DOHH2 (cell line): ENCODE measurements at regions not wholly inside any gene's neighbourhood (a gene's known extent, or its start where the extent isn't known, plus 50 kb on each side); places are given as distances from the start of the nearest gene placed in this dataset.

ENCODE experiments used
- H3F3A ChIP-seq: fragments of 200-600 bp; sonication (generic), shearing (Covaris generic); 2 replicates; pipeline ENCODE4 v1.6.0; 2016; ENCODE audit warnings: antibody characterized with exemption, mild to moderate bottlenecking; ENCODE audit not compliant: control insufficient read depth, insufficient read depth
- H3K27ac ChIP-seq: fragments of 200-600 bp; sonication (generic); 2 replicates; pipeline ENCODE4 v1.5.1; 2014; ENCODE audit warnings: low read depth, mild to moderate bottlenecking, low read length, moderate library complexity
- H3K27me3 ChIP-seq: fragments of 200-600 bp; sonication (generic); 2 replicates; pipeline ENCODE4 v1.6.1; 2014; ENCODE audit warnings: mild to moderate bottlenecking, low read length, mixed read lengths; ENCODE audit not compliant: control insufficient read depth
- H3K36me3 ChIP-seq: fragments of 200-600 bp; sonication (generic); 2 replicates; pipeline ENCODE4 v1.6.1; 2014; ENCODE audit warnings: mild to moderate bottlenecking, low read length, moderate library complexity, mixed read lengths; ENCODE audit not compliant: control insufficient read depth
- H3K4me1 ChIP-seq: fragments of 200-600 bp; sonication (generic); 2 replicates; pipeline ENCODE4 v1.6.1; 2014; ENCODE audit warnings: mild to moderate bottlenecking, low read length, mixed read lengths; ENCODE audit not compliant: control insufficient read depth
- H3K4me2 ChIP-seq: fragments of 200-600 bp; sonication (generic); 2 replicates; pipeline ENCODE4 v1.6.0; 2014; ENCODE audit warnings: mild to moderate bottlenecking, low read length, moderate library complexity
- H3K4me3 ChIP-seq: fragments of 200-600 bp; sonication (generic); 2 replicates; pipeline ENCODE4 v1.5.1; 2014; ENCODE audit warnings: mild to moderate bottlenecking, low read length, mixed read lengths
- H3K79me2 ChIP-seq: fragments of 200-600 bp; sonication (generic); 2 replicates; pipeline ENCODE4 v1.6.1; 2014; ENCODE audit warnings: mild to moderate bottlenecking, low read length, mixed read lengths; ENCODE audit not compliant: control insufficient read depth
- H3K9me2 ChIP-seq: fragments of 200-600 bp; sonication (generic); replicated peaks from 2 replicates; pipeline ENCODE4 v1.6.1; 2014; ENCODE audit warnings: mild to moderate bottlenecking, low read length, mixed read lengths; ENCODE audit not compliant: control insufficient read depth
- H3K9me3 ChIP-seq: fragments of 200-600 bp; sonication (generic); 2 replicates; pipeline ENCODE4 v1.6.1; 2014; ENCODE audit warnings: antibody characterized with exemption, low read length, mixed read lengths; ENCODE audit not compliant: control insufficient read depth, insufficient read depth
- H4K20me1 ChIP-seq: fragments of 200-600 bp; sonication (generic); 2 replicates; pipeline ENCODE4 v1.6.0; 2014; ENCODE audit warnings: low read depth, mild to moderate bottlenecking, antibody characterized with exemption, low read length, moderate library complexity; ENCODE audit not compliant: control insufficient read depth, insufficient read depth
- EZH2phosphoT487 ChIP-seq: fragments of 200-600 bp; sonication (generic); IDR thresholded peaks from 2 replicates; pipeline ENCODE4 v1.6.1; 2017; ENCODE audit warnings: borderline replicate concordance, mild to moderate bottlenecking, antibody characterized with exemption, low read length, moderate library complexity, mixed read lengths
- TF ChIP-seq, protein P1 (sequence below): fragments of 200-600 bp; sonication (generic); IDR thresholded peaks from one replicate; pipeline ENCODE4 v1.5.1; 2014; ENCODE audit warnings: antibody characterized with exemption, mild to moderate bottlenecking, low read depth, low read length; ENCODE audit not compliant: poor library complexity, severe bottlenecking

DNA sequence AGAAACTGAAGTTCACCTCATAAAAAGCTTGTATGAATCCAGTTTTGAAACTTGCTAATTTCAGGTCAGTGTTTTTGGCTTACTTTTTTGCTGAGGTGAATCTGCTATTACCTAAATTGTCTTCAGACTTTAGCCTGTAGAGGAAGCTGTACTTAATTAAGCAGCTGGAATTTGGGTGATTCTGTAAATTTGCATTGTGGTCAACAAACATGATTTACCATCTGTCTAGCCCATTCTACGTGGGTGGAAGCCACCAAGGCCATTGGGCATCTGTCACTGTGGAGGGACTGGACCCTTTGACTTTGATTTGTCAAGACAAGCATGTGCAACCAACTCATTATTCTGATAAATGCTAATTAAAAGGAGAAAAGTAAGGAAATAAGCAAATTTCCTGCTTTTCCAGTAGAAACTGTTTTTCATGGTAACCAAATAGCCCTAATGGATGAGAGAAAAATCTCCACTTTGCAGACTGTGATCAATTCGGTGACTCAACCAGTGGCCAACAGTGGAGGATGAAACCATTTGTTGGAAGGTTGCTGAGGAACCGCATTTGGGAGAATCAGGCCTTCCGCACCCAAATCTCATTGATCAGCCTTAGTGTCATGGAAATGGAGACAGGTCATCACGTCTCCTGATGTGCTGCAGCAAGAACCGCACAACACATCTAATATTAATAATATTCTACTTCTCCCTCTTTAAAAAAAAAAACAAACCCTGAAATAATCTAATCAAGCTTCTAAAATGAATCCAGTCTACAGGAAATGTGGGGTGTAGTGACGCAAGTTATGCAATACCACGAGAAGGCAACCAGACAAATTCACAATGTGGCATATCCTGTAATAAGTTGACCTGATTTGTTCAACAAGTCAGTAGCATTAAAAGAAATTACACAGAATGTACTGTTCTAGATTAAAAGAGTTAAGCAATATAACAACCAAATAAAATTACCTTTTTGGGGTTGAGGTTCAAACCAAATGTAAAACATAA, 54.3 kb downstream of the GARRE1 start:
- H3K4me1 ChIP-seq, result peaks cover 65% of the 10 kb centered on the region
- H3K27me3 ChIP-seq, result no peaks in the 10 kb centered on the region
- H3K36me3 ChIP-seq, result peaks cover 10% of the 10 kb centered on the region
- TF ChIP-seq, protein P1, sequence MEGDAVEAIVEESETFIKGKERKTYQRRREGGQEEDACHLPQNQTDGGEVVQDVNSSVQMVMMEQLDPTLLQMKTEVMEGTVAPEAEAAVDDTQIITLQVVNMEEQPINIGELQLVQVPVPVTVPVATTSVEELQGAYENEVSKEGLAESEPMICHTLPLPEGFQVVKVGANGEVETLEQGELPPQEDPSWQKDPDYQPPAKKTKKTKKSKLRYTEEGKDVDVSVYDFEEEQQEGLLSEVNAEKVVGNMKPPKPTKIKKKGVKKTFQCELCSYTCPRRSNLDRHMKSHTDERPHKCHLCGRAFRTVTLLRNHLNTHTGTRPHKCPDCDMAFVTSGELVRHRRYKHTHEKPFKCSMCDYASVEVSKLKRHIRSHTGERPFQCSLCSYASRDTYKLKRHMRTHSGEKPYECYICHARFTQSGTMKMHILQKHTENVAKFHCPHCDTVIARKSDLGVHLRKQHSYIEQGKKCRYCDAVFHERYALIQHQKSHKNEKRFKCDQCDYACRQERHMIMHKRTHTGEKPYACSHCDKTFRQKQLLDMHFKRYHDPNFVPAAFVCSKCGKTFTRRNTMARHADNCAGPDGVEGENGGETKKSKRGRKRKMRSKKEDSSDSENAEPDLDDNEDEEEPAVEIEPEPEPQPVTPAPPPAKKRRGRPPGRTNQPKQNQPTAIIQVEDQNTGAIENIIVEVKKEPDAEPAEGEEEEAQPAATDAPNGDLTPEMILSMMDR, result no peak
- TF ChIP-seq EZH2phosphoT487, result no peak
- H3K9me2 ChIP-seq, result no peaks in the 10 kb centered on the region
- no peaks in the 10 kb centered on the region for H4K20me1 ChIP-seq
- H3F3A ChIP-seq, result peaks cover 27% of the 10 kb centered on the region
- H3K4me3 ChIP-seq, result peak overlapping the region; percentile 55
- no peaks in the 10 kb centered on the region for H3K9me3 ChIP-seq
- peaks cover 48% of the 10 kb centered on the region for H3K79me2 ChIP-seq
- peak overlapping the region; percentile 90 for H3K27ac ChIP-seq
- H3K4me2 ChIP-seq, result peak overlapping the region; percentile 77

DNA sequence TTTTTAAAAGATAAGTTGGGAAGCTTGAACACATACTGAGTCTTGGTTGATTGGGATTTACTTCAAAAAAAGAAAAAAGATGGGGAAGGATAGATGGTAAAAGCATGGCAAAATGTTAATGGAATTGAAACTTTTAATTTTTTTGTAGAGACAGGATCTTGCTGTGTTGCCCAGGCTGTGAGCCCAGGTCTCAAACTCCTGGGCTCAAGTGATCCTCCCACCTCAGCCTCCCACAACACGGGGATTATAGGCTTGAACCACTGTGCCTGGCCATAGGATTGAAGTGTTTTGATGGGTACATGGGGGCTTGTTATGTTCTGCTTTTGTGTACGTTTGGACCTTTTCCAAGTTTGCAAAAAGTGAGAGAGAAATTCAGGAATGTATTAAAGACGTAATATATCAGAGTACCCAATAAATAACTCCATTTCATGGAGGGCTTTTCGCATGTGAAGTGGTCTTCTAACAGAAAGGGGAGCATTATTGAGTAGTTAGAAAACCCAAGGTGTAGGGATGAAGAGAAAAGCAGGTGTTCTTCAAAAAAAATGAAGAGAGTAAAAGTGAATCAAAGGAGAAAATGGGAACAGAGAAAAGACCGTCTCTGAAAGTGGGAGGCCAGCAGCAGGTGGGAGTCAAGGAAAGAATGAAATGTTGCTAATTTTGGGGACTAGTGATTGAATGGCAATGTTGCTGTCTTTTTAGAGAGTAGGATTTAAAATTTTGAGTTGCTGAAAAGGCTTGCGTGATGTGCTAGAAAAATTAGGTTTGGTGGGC, 55.2 kb downstream of the GARRE1 start:
- Histone ChIP-seq H3K4me3 (peak overlapping the region; percentile 55), H3K9me3 (no peaks in the 10 kb centered on the region), H3K27me3 (no peaks in the 10 kb centered on the region), H3K9me2 (no peaks in the 10 kb centered on the region), H3K4me1 (peaks cover 74% of the 10 kb centered on the region), H3K4me2 (peak overlapping the region; percentile 77), H3K36me3 (peaks cover 10% of the 10 kb centered on the region), H4K20me1 (no peaks in the 10 kb centered on the region), H3F3A (peaks cover 27% of the 10 kb centered on the region), H3K79me2 (peaks cover 48% of the 10 kb centered on the region), H3K27ac (peak overlapping the region; percentile 90)
- TF ChIP-seq, protein P1, result no peak
- TF ChIP-seq EZH2phosphoT487, result no peak

DNA sequence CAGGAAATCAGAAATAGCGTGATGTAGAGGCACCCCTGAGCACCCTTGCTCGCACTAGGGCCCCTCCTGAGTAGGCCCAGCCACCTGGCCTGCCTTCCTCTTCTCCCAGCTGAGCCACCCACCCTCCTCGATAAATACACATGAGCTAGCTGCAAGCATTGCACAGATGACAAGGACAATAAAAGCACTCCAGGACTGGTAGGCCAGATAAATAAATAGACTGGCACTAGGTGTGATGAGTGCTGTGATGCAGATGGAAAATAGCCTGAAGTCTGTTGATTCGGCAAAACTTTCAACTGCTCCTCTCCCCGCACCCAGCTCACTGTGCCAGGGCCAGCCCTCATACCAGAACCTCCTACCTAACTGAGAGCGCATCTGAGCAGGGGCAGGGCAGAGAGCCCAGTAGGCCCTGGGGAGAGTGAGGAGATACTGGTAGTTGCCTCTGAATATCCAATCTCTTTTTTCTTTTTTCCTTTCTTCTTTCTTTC, 54.5 kb upstream of the GPI start:
- no peaks in the 10 kb centered on the region for H4K20me1 ChIP-seq
- TF ChIP-seq, protein P1, result no peak
- TF ChIP-seq EZH2phosphoT487, result no peak
- no peaks in the 10 kb centered on the region for H3K9me2 ChIP-seq
- no peaks in the 10 kb centered on the region for H3K27me3 ChIP-seq
- peak overlapping the region; percentile 77 for H3K4me2 ChIP-seq
- peaks cover 52% of the 10 kb centered on the region for H3K79me2 ChIP-seq
- H3K9me3 ChIP-seq, result no peaks in the 10 kb centered on the region
- peaks cover 84% of the 10 kb centered on the region for H3K4me1 ChIP-seq
- H3F3A ChIP-seq, result peaks cover 27% of the 10 kb centered on the region
- peak overlapping the region; percentile 55 for H3K4me3 ChIP-seq
- H3K27ac ChIP-seq, result peak overlapping the region; percentile 90
- H3K36me3 ChIP-seq, result peaks cover 10% of the 10 kb centered on the region
